ENCODE measurements at regions not wholly inside any gene's neighbourhood (a gene's known extent, or its start where the extent isn't known, plus 50 kb on each side); places are given as distances from the start of the nearest gene placed in this dataset.
"Not testable (repeated sequence)": the region's sequence is repeated elsewhere in the genome, so short reads cannot be mapped to it uniquely, and the experiment has no call there.

DNA sequence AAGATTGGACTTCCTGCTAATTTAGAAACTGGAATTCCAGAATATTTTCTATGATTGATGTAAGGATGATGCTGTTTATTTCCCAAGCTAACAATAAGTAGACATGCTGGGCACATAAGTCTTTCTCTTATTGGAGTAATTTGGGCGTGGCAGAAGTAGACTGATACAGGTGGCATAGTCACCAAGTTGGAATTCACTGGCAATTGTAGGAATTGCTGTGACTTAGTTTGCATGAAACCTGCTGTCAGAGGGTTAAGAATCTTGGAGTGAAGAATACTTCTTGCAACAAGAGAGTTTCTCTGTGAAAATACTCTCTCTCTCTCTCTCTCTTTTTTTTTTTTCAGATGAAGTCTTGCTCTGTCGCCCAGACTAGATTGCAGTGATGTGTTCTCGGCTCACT is 569.7 kb downstream of the REEP3 start:
- DNase-seq: no peak

- peak; percentile 59 for DNase-seq
Measured at GRCh38 chr10:64091897-64092296, 570.7 kb downstream of the REEP3 start.

- DNase-seq: no peak
Measured at GRCh38 chr10:64093304-64093703, 572.1 kb downstream of the REEP3 start.

DNA sequence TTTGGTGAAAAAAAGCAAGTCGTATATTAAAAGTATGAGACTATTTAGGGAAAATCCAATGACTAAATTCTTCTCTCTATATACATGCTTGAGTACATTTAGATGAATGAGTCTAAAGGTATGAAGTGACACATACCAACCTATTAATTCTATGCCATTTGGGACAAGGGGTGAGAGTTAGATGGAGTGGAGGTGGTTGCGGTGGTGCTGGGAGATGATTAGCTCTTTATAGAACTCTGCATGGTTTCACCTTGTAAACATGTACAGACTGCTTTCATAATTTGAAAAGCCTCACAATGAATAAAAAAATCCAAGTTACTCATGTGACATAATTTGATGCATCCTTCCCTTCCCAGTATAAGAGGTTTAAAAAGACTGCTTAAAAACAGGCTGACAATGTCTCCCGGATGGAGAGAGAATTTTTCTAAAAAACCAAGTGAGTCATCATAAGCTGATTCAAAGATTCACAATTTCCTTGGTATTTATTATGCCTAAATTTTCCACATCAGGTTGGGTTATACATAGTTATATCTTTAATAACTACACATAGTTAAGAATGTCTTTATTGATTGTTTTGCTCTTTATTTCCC is 572.8 kb downstream of the REEP3 start:
- no peak for DNase-seq

DNA sequence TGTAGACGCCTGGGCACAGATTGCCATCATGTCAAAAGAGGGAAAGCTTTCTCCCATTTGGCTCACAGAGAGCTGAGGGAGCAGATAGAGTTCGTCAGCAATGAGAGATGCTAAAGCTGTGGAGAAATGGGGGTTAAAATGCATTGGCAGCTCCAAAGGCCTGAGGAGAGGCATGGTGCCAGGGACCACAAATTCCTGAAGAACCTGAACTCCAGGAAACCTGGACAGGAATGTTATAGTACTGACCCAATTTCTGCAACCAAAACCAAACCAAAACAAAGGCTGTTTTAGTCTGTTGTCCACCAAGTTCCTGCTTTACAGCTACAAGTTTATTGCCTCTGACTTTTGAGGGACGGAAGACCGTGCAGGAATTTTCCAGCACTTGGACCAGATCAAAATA is 575.7 kb downstream of the REEP3 start:
- DNase-seq: no peak

GRCh38 chr10:64097391-64098122 is 576.4 kb downstream of the REEP3 start:
- no peak for DNase-seq

GRCh38 chr10:64098994-64099393 is 577.8 kb downstream of the REEP3 start:
- DNase-seq: no peak

DNA sequence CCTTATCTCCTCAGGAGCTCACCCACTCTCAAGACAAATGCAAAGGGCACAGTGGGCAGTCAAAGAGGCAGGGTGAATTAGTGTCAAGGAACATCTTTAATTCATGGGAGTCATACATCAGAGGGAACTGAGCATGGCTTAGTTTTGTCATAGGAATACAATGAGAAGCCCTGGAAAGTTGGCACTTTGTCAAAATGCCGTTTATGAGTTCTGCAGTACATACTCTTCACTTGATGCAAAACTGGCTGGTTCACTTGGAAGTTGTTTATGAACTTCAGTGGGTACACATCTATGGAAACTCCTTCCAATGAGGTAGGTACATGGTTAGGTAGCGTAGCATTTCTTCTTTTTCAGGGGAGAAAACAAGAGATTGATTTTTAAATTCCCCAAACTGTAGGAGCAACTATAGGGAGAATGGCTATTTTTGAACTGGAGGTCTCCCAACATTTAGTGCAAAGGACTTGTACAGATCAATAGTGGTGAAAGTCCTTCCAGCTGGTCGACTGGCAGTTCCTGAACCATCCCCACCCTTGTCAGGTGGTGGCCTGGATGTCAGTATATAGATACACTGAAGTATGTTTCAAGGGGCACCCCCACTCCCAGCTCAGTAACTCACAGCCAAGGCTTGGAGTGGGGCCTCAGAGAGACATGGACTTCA is 580.5 kb downstream of the REEP3 start:
- no peak for DNase-seq

DNA sequence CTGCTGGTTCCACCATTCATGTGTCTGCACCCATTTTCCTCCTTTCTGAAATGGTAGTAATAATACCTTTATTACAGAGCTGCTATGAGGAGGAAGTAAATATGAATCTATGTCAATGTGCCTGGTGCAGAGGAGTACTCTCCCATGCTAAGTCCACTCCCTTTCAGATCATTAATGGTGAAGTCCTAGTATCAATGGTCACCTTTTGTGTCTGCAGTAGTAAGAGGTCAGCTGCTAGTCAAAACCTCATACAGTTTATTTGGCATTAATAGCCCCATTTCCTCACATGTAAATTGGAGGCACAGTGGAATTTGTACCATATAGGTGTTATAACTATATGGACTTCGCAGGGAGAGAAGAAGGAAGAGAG is 581.0 kb downstream of the REEP3 start:
- DNase-seq: no peak

DNA sequence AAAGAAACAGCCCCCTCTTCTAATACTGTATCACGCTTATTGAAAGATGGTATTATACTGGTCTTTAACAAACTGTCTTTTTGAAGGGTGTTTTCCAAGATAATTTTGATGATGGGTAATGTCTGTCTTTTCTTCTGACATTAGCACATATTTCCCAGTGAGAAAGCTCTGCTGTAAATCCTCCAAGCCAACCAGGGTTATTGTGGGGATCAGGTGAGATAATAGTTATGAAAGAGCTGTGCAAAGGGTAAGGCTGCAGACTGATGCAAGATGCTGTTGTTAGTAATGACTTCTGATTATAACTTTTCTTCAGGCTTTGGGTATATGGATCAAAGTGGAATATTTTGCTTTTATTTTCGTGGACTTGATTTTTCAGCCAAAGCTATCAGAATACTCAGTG is 581.7 kb downstream of the REEP3 start:
- DNase-seq: no peak

- DNase-seq: peak; percentile 17
Measured at GRCh38 chr10:64103750-64104470, 582.7 kb downstream of the REEP3 start.

GRCh38 chr10:64109926-64110495 is 588.8 kb downstream of the REEP3 start:
- no peak for DNase-seq

DNA sequence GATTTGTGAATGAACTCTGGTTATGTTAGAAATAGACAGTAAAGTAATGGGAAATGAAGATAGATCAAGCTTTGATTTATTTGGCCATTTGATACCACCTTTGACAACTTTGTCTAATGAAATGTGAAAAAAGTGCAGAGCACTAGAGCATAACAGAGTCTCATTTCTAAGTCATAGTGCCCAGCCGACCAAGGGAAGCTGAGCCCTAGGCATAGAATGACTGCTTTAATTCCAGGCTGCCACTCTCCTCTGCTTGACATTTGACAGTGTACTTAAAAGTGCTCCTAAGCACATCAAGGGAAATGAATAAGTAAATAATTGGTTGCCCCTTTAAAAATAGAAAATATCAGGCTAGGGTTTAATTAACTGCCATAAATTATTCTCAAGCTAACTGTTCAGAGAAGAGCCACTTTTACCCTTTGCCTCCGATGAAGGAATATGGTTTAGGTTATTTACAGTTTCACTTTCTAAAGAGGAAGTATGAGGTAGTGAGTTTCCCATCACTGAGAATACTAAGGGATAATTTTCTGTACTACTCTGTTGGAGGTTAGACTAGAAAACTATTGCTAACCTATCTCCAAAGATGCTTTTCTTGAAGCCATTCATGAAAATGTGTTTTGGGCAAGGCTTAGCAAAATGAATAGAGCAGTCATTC is 591.6 kb downstream of the REEP3 start:
- peak; percentile 78 for DNase-seq

DNA sequence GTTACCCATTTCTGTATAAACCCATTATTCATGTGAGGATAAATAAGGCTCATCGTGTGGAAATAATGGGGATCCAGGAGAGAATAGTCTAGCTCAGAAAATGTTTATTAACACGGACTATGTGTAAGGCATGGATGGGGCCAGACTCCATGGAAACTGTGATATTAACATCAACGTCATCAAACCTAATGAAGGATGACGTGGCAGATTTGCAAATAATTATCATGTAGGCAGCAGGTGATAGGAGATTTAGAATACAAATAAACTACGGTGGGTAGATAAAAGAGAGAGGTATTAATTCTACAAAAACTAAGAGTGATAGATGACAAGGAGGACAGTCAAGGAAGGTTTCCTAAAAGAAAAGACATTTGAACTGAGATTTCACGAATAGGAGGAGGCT is 592.2 kb downstream of the REEP3 start:
- no peak for DNase-seq

DNA sequence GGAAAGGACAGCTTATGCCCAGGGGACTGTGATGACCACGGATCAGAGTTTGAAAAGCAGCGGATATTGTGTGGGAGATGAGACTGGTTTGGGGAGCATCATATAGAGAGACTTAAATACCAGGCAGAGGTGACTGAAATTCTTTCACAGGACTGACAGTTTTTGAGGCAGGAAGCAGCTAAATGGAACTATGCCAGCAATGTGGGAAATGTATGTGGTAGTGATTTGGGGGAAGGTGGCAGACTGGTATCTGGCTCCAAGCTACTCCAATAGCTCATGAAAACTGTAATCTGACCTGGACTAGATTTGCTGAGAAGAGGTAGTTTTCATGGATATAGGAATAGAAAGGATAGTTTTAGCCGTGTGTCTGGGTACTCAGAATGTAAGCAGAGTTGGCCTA is 592.6 kb downstream of the REEP3 start:
- DNase-seq: no peak

- DNase-seq: no peak
Measured at GRCh38 chr10:64115471-64115870, 594.3 kb downstream of the REEP3 start.

GRCh38 chr10:64115908-64116643 is 594.9 kb downstream of the REEP3 start:
- DNase-seq: peak; percentile 68

DNA sequence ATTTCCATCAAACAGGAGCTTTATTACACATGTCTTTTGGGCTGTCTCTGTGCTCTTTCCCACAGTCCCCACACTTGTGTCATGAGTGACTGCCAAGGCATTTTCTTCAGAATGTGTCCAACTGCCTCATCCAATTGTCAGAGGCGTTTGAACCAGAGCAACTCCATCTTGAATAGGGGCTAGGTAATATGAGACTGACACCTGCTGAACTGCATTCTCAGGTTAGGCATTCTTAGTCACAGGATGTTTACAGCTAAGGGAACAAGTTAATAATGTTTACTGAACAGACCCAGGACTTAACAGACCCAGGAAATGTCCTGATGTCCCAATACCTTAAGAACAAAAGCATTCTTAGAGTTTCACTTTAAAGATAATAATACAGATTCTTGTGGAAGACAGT is 595.5 kb downstream of the REEP3 start:
- no peak for DNase-seq

DNA sequence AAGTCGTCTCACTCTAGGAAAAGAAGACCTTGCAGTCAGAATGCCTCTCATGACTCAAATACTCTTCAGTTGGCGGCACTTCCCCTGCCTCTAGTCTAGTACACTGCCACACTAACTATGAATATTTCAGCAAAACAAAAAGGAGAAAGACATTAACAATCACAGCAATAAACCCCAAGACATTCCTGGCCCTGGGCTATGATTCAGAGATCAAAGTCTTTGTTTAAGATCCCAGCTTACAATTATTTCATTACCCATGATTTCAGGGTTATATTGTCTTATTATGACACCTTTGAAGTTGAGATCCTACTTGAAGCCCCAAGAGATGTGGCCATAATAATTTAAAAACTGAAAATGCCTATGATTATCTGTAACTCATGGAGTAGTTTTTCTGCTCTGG is 597.5 kb downstream of the REEP3 start:
- no peak for DNase-seq

- DNase-seq: not testable (repeated sequence)
Measured at GRCh38 chr10:64120301-64120980, 599.2 kb downstream of the REEP3 start.

DNA sequence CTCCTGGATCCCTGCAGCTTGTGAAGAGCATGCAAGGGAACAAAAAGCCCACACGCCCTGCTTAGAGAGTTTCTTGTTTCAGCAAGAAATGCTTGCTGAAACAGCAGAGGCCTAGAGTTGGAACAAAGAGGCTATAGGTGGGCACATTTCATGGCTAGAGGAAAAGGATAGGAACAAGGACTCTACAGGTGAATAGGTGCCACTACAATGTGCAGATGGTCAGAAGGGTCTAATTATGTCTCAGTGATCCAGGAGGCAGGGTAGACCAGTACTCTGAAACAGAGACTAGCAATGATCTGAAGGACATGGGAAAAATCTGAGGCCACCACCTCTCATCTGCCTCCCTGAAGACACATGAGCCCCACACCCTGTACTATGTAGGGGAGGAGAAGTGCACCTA is 609.0 kb downstream of the REEP3 start:
- DNase-seq: no peak

DNA sequence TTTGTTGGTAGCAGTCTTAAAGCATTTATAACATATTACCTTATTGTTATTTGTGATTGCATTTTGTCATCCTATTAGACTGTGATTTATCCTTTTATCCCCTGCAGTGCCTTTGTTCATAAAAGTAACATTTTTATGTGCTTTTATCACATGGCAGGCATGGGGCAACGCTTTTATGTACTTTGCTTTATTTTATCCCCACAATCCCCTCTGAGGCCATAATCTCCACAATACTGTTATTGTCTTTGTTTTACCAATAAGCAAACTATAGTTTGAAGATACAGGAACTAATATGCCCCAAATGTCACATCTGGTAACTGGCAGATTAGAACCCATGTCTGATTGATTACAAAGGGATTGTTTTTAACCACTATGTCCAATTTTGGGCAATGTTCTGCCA is 613.5 kb downstream of the REEP3 start:
- DNase-seq: no peak
